GM23338 (cell line): ENCODE measurements at regions not wholly inside any gene's neighbourhood (a gene's known extent, or its start where the extent isn't known, plus 50 kb on each side); places are given as distances from the start of the nearest gene placed in this dataset.

Experiments used
- CREB1 ChIP-seq: fragments of 250-450 bp; sonication (Bioruptor Pico); IDR thresholded peaks from 2 replicates; pipeline ENCODE4 v1.5.0; 2020; ENCODE audit warnings: low read depth, mild to moderate bottlenecking, moderate library complexity
- EZH2 ChIP-seq: fragments of 200-600 bp; sonication (generic); IDR thresholded peaks from one replicate; pipeline ENCODE4 v1.8.0; 2017; ENCODE audit warnings: antibody characterized with exemption, mild to moderate bottlenecking, low read depth; ENCODE audit not compliant: unreplicated experiment
- EZH2phosphoT487 ChIP-seq: fragments of 200-600 bp; sonication (generic); IDR thresholded peaks from one replicate; pipeline ENCODE4 v1.8.1; 2018; ENCODE audit warnings: antibody characterized with exemption; ENCODE audit not compliant: unreplicated experiment
- JUNB ChIP-seq: IDR thresholded peaks from one replicate; pipeline ENCODE4 v1.6.1; 2016; ENCODE audit warnings: antibody characterized with exemption; ENCODE audit not compliant: unreplicated experiment
- POLR2AphosphoS5 ChIP-seq: IDR thresholded peaks from 2 replicates; pipeline ENCODE4 v1.6.1; 2016; ENCODE audit warnings: antibody characterized with exemption, low read depth
- TF ChIP-seq, protein P1 (sequence below), 2 experiments: fragments of 200-600 bp in 1 of 2; sonication (generic) in 1 of 2; conservative IDR thresholded peaks; 2 replicates each; pipeline versions ENCODE4 v1.5.1 to v1.6.1; 2016 to 2017; ENCODE audit warnings: antibody characterized with exemption in 2 of 2, low read depth in 2 of 2, mild to moderate bottlenecking in 2 of 2, moderate library complexity in 1 of 2
- TF ChIP-seq, protein P2 (sequence below): IDR thresholded peaks from one replicate; pipeline ENCODE4 v1.6.1; 2018; ENCODE audit warnings: antibody characterized with exemption; ENCODE audit not compliant: unreplicated experiment

DNA sequence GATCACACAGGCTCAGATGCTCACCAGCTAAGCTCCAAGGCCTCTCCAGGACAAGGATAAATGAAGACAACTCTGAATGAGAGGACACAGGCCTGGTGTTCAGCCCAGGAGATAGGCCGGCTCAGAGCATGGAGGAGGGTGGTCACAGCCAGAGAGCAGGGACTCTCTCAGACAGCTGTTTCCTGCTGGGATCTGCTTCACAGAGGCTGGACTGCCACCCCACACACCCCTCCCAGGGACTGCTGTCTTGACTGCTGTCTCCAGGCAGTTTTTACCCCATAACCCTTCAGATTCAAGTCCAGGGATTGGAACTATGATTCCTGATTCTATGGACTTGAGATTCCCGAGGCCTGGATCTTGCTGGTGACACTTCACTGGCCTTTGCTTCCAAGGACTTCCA lies 89.0 kb downstream of the SMIM20 start:
- TF ChIP-seq CREB1 (CRISPR knock-in tag) (no peak), EZH2phosphoT487 (no peak), JUNB (no peak), EZH2 (no peak), POLR2AphosphoS5 (no peak)
- TF ChIP-seq, protein P1, sequence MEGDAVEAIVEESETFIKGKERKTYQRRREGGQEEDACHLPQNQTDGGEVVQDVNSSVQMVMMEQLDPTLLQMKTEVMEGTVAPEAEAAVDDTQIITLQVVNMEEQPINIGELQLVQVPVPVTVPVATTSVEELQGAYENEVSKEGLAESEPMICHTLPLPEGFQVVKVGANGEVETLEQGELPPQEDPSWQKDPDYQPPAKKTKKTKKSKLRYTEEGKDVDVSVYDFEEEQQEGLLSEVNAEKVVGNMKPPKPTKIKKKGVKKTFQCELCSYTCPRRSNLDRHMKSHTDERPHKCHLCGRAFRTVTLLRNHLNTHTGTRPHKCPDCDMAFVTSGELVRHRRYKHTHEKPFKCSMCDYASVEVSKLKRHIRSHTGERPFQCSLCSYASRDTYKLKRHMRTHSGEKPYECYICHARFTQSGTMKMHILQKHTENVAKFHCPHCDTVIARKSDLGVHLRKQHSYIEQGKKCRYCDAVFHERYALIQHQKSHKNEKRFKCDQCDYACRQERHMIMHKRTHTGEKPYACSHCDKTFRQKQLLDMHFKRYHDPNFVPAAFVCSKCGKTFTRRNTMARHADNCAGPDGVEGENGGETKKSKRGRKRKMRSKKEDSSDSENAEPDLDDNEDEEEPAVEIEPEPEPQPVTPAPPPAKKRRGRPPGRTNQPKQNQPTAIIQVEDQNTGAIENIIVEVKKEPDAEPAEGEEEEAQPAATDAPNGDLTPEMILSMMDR (conservative IDR thresholded peaks at IDR 0.05; ENCODE audit: low read depth in 2 of 2) = no peak
- TF ChIP-seq, protein P2, sequence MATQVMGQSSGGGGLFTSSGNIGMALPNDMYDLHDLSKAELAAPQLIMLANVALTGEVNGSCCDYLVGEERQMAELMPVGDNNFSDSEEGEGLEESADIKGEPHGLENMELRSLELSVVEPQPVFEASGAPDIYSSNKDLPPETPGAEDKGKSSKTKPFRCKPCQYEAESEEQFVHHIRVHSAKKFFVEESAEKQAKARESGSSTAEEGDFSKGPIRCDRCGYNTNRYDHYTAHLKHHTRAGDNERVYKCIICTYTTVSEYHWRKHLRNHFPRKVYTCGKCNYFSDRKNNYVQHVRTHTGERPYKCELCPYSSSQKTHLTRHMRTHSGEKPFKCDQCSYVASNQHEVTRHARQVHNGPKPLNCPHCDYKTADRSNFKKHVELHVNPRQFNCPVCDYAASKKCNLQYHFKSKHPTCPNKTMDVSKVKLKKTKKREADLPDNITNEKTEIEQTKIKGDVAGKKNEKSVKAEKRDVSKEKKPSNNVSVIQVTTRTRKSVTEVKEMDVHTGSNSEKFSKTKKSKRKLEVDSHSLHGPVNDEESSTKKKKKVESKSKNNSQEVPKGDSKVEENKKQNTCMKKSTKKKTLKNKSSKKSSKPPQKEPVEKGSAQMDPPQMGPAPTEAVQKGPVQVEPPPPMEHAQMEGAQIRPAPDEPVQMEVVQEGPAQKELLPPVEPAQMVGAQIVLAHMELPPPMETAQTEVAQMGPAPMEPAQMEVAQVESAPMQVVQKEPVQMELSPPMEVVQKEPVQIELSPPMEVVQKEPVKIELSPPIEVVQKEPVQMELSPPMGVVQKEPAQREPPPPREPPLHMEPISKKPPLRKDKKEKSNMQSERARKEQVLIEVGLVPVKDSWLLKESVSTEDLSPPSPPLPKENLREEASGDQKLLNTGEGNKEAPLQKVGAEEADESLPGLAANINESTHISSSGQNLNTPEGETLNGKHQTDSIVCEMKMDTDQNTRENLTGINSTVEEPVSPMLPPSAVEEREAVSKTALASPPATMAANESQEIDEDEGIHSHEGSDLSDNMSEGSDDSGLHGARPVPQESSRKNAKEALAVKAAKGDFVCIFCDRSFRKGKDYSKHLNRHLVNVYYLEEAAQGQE = no peak
